Activated naive CD4-positive, alpha-beta T cell (primary cell): ENCODE measurements at regions not wholly inside any gene's neighbourhood (a gene's known extent, or its start where the extent isn't known, plus 50 kb on each side); places are given as distances from the start of the nearest gene placed in this dataset.
"Not testable (repeated sequence)": the region's sequence is repeated elsewhere in the genome, so short reads cannot be mapped to it uniquely, and the experiment has no call there.

Experiments
- DNase-seq, 4 experiments: peaks; one replicate each; lab custom pipeline; 2025; lab: John Stamatoyannopoulos, UW

DNA sequence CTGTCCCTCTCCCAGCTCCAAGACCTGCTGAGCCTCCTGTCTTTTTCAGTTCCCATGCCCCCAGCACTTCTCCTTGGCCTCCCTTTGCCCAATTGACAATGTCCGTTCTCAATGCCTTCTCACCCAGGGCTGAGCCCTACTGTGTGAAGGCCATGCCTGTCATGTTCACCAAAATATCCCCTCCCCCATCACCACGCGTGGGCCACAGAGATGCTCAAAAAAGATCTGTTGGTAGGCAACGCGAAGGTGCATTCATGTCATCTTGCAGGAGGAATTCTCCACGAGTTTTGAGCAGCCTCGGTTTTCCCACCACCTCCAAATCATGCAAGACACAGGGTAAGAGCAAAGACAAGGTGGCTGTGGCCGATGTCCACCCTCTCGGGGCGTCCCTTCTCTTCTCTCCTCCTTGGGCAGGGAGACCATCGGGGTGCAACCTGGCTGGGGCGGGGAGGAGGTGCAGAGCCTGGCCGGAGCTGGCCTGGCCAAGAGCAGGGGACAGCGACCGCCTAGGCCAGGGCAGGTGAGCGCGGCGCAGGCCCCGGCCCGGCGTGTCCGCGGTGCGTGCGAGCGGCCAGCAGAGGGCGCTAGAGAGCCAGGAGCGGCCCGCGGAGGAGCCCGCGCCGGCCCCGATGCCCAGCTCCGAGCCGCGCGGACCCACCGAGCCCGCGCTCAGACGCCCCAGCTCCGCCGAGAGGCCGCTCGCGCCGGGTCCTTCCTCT, 56.3 kb upstream of the KRTAP5-11 start:
- DNase-seq: peak; percentile 15 to 60 (median 32)

DNA sequence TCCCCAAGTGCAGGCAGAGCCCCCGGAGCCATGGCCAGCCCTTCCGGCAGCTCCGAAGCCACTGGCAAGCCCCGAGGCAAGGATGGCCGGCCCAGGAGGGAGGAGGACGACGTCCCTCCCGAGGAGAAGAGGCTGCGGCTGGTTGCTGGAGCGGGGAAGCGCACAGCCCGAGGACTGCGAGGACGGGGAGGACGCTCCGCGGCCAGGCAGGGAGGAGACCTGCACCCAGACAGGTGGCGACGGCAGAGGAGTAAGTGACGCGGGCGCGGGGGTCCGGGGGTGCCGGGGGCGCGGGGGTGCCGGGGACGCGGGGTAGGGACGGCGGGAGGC, 56.8 kb upstream of the KRTAP5-11 start:
- not testable (repeated sequence) for DNase-seq

- not testable (repeated sequence) for DNase-seq
Observed at GRCh38 chr11:71639916-71640315, 57.2 kb upstream of the KRTAP5-11 start.

DNA sequence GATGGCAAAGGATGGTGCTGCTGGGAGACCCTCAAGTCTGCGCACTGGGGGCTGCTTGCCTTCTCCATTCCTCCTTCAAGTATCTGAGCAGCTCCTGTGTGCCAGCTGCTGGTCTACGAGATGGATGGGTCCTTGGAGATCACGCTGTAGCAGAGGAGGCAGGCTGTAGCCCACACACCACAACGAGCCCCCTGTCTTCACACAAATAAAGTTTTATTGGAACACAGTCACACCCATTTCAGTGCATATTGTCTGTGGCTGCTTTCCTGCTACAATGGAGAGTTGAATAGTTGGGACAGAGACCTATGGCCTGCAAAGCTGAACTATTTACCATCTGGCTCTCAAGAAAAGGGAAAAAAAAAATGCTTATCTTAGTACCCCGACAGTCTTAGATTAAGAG, 64.4 kb upstream of the KRTAP5-11 start:
- DNase-seq: not testable (repeated sequence)

DNA sequence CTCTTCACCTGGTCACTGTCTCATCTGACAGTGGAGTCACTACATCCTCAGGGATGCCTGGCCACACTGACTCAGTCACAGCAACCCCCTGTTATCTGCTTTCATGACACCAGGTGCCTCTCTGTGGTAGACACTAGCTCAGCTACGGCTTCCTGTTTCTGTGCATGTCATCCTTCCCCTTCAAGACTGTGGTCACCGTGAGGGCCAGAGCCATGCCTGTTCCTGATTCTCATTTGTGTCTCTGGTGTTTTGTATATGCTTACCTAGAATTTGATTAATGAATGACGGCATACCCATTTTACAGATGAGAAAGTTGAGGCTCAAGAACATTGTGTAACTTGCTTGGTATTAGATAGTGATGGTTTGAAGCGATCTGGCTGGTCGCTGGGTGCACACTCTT, 70.3 kb upstream of the KRTAP5-11 start:
- DNase-seq: not testable (repeated sequence)

GRCh38 chr11:71654423-71654822, 71.7 kb upstream of the KRTAP5-11 start:
- DNase-seq: not testable (repeated sequence)

DNA sequence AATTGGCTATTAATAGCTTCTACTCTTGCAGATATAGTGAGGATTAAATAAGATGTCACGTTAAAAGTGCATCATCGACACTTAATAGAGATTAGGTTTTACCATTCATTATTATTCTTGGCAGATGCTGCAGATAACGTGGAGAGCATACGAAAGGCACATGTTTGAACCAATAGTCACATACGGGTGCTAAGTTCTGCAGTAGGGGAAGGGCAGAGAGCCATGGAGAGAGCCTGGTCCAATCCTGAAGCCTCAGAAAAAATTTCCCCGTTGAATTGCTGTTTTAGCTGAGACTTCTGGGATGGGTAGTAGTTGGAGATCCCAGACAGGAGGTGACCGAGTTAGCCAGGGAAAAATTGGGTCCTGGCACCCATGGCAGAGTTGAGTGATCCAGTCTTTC, 72.4 kb upstream of the KRTAP5-11 start:
- DNase-seq: not testable (repeated sequence)

DNA sequence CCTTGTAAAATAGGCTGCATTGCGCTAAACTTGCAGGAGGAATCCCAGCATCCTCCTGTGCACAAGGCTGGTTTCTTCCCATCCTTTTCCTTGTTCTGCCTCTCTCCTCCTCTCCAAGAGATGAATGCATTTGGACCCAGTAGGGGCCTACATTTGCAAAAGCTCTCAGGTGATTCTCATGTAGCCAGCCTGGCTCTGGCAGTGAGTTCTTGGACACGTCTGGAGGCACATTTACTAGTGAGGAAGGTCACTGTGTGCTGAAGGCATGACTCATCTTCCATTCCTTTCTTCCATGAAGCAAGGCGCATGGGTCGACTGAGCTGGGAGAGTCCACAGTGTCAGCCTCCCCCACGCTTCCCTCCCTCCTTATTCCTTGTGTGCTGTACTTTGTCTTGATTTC, 73.8 kb upstream of the KRTAP5-11 start:
- DNase-seq: not testable (repeated sequence)

- DNase-seq: not testable (repeated sequence)
Observed at GRCh38 chr11:71664941-71665340, 82.3 kb upstream of the KRTAP5-11 start.

GRCh38 chr11:71698110-71698509, 115.4 kb upstream of the KRTAP5-11 start:
- DNase-seq: not testable (repeated sequence)

GRCh38 chr11:71698961-71699360, 116.3 kb upstream of the KRTAP5-11 start:
- not testable (repeated sequence) for DNase-seq

GRCh38 chr11:71701435-71702291, 119.0 kb upstream of the KRTAP5-11 start:
- not testable (repeated sequence) for DNase-seq

DNA sequence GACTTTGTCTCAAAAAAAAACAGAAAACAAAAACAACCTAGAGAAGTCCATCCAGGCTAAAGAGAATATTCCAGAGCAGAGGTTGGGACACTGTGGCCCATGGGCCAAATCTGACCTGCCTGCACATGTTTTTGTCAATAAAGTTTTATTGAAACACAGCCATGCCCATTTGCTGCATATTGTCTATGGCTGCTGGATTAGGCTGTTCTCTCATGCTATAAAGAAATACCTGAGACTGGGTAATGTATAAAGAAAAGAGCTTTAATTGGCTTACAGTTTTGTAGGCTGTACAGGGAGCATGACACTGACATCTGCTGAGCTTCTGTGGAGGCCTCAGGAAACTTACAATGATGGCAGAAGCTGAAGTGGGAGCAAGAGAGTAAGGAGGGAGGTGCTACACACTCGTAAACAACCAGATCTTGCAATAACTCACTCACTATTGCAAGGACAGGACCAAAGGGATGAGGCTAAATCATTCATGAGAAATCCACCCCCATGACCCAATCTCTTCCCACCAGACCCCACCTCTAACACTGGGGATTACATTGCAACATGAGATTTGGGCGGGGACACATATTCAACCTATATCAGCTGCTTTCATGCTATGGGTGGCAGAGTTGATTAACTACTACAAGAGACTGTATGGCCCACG, 122.5 kb upstream of the KRTAP5-11 start:
- DNase-seq: not testable (repeated sequence)

DNA sequence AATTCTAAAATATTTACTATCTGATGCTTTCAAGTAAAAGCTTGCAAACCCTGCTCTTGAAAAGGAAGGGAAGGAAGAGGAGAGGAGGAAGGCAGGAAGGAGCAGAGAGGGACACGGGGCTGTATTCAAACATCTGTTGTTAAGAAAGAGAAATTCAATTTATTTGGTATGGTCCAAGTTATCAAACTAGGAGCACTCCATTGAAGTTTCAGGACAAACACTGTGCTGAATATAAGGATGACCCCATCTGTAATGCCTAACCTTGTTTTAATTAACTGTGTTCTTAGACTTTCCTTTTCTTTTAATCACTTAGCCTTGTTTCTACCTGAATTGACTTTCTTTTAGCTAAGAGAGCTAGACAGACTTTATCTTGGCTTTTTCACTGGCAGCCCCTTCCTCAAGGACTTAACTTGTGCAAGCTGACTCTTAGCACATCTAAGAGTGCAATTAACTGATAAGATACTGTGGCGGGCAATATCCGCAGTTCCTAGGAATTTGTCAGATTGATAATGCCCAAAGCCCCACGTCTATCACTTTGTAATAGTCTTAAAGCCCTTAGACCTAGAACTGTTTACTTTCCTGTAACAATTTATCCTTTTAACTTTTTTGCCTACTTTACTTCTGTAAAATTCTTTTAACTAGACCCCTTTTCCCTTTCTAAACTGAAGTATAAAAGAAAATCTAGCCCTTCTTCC, 123.2 kb upstream of the KRTAP5-11 start:
- DNase-seq: not testable (repeated sequence)

DNA sequence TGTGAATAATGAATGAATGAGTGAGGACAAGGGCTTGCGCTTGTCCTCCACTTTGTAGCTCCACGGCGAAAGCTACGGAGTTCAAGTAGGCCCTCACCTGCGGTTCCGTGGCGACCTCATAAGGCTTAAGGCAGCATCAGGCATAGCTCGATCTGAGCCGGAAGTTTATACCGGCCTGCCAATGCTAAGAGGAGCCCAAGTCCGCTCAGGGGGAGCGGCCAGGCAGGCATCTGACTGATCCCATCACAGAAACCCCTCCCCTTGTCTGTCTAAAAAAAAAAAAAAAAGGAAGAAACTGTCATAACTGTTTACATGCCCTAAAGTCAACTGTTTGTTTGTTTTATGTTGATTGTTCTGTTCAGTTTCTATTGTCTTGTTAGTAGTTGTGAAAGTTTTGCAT, 124.4 kb upstream of the KRTAP5-11 start:
- DNase-seq: not testable (repeated sequence)

DNA sequence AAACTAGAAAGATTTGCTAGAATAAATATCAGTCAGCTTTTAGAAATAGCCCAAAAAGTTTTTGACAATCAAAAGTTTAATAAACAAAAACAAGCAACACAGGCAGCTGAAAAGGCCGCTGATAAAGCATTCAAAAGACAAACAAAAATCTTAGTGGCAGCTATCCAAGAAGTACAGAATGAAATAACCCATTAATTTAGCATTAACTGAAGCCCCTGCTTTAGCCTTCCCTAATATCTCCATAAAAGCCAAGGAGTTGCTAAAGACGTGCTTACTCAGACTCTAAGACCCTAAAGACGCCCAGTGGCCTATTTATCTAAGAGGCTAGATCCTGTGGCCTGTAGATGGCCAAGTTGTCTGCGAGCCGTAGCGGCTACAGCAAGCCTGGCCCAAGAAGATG, 123.5 kb upstream of the DEFB108B start:
- not testable (repeated sequence) for DNase-seq

DNA sequence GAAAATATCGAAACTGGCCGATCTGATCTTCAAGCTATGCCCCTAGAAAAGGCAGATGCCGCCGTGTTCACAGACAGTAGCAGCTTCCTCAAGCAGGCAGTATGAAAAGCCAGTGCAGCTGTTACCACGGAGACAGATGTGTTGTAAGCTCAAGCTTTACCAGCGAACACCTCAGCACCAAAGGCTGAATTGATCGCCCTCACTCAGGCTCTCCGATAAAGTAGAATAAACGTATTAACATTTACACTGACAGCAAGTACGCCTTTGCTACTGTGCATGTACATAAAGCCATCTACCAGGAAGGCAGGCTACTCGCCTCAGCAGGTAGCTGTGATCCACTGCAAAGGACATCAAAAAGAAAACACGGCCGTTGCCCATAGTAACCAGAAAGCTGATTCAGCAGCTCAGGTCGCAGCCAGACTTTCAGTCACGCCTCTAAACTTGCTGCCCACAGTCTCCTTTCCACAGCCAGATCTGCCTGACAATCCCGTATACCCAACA, 122.8 kb upstream of the DEFB108B start:
- DNase-seq: not testable (repeated sequence)

GRCh38 chr11:71710701-71711385, 122.2 kb upstream of the DEFB108B start:
- DNase-seq: not testable (repeated sequence)

DNA sequence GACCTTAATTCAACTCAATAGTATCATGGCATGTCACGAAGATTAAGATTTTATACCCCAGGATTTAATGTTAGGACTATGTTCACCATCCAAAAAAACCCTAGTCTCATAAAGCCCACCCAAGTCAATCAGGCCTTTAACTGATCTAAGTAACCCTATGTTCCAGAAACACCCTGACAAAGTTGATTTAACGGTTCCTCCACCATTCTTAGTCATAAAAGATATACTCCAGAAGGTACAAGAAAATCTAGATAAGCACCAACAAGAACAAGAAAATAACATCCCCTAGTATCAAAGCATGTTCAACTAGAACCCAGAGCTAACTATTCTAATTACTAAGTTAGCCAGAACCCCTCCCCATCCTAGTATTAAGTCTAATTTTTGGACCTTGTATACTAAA, 120.7 kb upstream of the DEFB108B start:
- not testable (repeated sequence) for DNase-seq

- DNase-seq: not testable (repeated sequence)
Observed at GRCh38 chr11:71712846-71713245, 120.2 kb upstream of the DEFB108B start.

DNA sequence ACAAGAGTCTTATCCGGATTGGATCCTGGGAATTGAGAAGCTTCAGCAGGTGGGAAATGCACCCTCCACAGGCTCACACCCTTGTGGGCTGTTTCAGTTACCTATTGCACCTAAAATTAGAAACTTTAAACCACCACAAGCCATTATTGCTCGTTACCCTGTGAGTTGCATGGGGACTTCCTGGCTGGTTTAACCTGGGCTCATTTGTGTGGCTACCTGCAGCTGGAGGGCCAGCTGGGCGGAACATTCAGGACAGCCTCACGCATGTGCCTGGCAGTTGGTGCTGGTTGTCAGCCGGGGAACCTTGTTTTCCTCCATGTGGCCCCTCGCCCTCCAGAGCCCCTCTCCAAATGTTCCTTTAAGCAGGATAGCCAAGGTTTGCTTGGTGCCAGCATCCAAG, 118.5 kb upstream of the DEFB108B start:
- not testable (repeated sequence) for DNase-seq
